SK-N-MC (cell line): ENCODE measurements at regions not wholly inside any gene's neighbourhood (a gene's known extent, or its start where the extent isn't known, plus 50 kb on each side); places are given as distances from the start of the nearest gene placed in this dataset.
"Not testable (repeated sequence)": the region's sequence is repeated elsewhere in the genome, so short reads cannot be mapped to it uniquely, and the experiment has no call there.

Source experiments
- DNase-seq: peaks from one replicate; pipeline ENCODE4 v3.0.0-alpha.2; 2011; ENCODE audit warnings: low read depth, low spot score
- H3K27ac ChIP-seq: fragments of 200-600 bp; sonication (generic); 2 replicates; pipeline ENCODE4 v1.5.1; 2016; ENCODE audit warnings: mixed run types
- H3K36me3 ChIP-seq: fragments of 200-600 bp; sonication (generic); 2 replicates; pipeline ENCODE4 v1.6.1; 2017; ENCODE audit warnings: antibody characterized with exemption, low read length, mixed read lengths; ENCODE audit not compliant: insufficient read depth
- H3K4me3 ChIP-seq: fragments of 200-600 bp; sonication (generic); 2 replicates; pipeline ENCODE4 v1.5.1; 2016
- H3K9ac ChIP-seq: fragments of 200-600 bp; sonication (generic); 2 replicates; pipeline ENCODE4 v1.8.0; 2017; ENCODE audit warnings: mixed run types, mixed read lengths; ENCODE audit not compliant: insufficient read length
- H3K9me3 ChIP-seq: fragments of 200-600 bp; sonication (generic); 2 replicates; pipeline ENCODE4 v1.6.1; 2017; ENCODE audit warnings: low read depth, mild to moderate bottlenecking, antibody characterized with exemption, low read length, moderate library complexity, mixed read lengths
- EZH2 ChIP-seq: fragments of 200-600 bp; sonication (generic); IDR thresholded peaks from one replicate; pipeline ENCODE4 v1.6.1; 2017; ENCODE audit warnings: antibody characterized with exemption
- FOXP2 ChIP-seq: optimal IDR thresholded peaks from 2 replicates; pipeline ENCODE3; 2011; ENCODE audit warnings: mild to moderate bottlenecking, moderate library complexity; ENCODE audit not compliant: insufficient read depth; ENCODE audit errors: extremely low read length, control extremely low read depth
- POLR2AphosphoS5 ChIP-seq: IDR thresholded peaks from 2 replicates; pipeline ENCODE4 v1.6.1; 2012; ENCODE audit warnings: mild to moderate bottlenecking, low read depth, low read length, borderline replicate concordance

DNA sequence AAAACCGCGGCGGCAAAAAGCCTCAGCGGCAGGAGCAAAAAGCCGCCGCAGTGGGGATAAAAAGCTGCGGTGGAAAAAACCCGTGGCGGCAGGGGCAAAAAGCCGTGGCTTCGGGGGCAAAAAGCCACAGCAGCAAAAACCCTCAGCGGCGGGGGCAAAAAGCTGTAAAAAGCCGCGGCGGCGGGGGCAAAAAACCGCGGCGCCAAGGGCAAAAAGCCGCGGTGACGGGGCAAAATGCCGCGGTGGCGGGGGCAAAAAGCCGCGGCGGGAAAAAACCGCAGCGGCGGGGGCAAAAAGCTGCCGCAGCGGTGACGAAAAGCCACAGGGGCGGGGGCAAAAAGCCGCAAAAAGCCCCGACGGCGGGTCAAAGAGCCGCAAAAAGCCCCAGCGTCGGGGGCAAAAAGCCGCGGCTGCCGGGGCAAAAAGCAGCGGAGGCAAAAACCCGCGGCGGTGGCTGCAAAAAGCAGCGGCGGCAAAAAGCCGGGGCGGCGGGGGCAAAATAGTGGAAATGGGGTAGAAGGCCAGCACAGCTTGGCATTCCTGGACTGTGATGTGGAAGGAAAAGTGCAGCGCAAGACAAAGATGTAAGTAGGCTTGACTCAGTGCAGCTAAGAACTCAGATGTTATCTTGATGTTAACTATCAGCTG lies 151.8 kb downstream of the ANKRD30BL start:
- TF ChIP-seq POLR2AphosphoS5 (no peak), EZH2 (peak; percentile 57), FOXP2 (no peak)
- DNase-seq, result no peak
- H3K9ac ChIP-seq, result peak overlapping the region; percentile 72

DNA sequence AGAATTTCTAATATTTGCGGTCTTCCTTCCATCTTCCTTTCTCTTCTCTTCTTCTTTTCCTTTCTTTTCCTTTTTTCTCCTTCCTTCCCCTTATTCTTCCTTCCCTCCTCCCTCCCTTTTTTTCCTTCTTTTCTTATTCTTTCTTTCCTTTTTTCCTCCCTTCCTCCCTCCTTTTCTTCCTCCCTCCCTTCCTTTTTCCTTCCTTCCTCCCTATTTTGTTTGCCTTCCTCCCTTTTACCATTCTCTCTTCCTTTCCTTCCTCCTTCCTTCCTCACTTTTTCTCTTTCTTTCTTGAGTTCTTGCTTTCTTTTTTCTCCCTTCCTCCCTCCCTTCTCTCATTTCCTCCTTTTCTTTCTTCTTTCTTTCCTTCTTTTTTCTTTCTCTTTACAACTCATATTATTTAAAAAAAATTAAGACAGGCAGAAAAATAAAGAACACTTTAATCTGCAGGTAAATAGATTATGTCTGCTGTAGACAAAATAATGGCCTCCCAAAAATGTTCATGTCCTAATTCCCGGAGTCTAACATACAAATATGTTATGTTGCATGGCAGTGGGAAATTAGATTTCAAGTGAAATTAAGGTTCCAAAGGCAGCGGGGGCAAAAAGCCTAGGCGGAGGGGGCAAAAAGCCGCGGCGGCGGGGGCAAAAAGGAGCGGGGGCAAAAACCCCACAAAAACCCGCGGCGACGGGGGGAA lies 152.4 kb downstream of the ANKRD30BL start:
- H3K9ac ChIP-seq, result peak overlapping the region; percentile 72
- H3K27ac ChIP-seq, result no peak overlapping the region
- H3K36me3 ChIP-seq, result no peaks in the 10 kb centered on the region
- no peak for TF ChIP-seq POLR2AphosphoS5
- no peak for TF ChIP-seq FOXP2
- no peak for TF ChIP-seq EZH2
- H3K9me3 ChIP-seq, result no peaks in the 10 kb centered on the region
- H3K4me3 ChIP-seq, result peak overlapping the region; percentile 85
- no peak for DNase-seq

More for the DNA sequence above, 151.8 kb downstream of the ANKRD30BL start:
- no peak overlapping the region for H3K27ac ChIP-seq
- H3K4me3 ChIP-seq, result peak overlapping the region; percentile 85
- no peaks in the 10 kb centered on the region for H3K36me3 ChIP-seq
- no peaks in the 10 kb centered on the region for H3K9me3 ChIP-seq

DNA sequence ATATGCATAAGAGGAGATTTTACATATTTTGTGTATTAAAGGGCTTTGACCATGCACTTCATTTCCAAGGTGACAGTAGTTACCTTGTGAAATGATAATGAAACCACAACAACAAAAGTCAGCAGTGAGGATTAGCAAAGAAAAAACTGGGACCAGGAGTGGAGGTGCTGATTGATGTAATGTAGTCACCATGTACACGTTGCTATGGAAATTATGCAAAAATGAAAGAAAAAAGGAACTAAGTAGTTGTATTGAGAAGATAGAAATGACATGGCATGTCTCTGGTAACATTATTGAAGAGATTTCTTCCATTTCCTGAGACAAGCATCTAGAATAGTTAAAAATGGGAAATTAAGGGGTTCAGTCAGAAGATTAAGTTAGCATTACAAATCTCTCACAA lies 171.0 kb downstream of the ANKRD30BL start:
- not testable (repeated sequence) for H3K9me3 ChIP-seq, H3K4me3 ChIP-seq, H3K9ac ChIP-seq, H3K27ac ChIP-seq, H3K36me3 ChIP-seq, DNase-seq

DNA sequence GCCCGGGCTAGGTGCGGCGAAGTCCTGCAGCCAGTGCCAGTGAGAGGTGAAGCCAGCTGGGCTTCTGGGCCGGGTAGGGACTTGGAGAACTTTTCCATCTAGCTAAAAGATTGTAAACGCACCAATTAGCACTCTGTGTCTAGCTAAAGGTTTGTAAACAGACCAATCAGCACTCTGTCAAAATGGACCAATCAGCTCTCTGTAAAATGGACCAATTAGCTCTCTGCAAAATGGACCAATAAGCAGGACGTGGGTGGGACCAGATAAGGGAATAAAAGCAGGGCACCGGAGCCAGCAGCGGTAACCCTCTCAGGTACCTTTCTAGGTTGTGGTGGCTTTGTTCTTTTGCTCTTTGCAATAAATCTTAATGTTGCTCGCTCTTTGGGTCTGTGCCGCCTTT lies 195.1 kb downstream of the ANKRD30BL start:
- not testable (repeated sequence) for H3K9me3 ChIP-seq, H3K9ac ChIP-seq, H3K4me3 ChIP-seq, H3K27ac ChIP-seq, H3K36me3 ChIP-seq, DNase-seq

DNA sequence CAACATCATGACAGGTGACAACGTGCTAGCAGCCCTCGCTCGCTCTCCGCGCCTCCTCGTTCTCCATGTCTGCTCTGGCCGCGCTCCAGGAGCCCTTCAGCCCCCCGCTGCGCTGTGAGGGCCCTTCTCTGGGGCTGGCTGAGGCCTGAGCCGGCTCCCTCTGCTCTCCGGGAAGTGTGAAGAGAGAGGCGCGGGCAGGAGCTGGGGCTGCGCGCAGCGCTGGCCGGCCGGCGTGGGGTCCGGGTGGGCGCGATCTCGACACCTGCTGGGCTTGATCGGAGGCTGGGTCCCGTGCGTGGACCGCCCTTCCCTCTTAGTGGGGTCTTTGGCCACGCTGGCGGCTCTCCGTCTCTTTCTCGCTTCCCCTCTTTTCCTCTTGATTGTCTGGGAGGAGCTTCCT lies 195.5 kb downstream of the ANKRD30BL start:
- DNase-seq, result no peak
- Histone ChIP-seq H3K36me3 (no peaks in the 10 kb centered on the region), H3K9me3 (no peaks in the 10 kb centered on the region), H3K27ac (no peak overlapping the region), H3K4me3 (no peak overlapping the region), H3K9ac (no peak overlapping the region)
- TF ChIP-seq POLR2AphosphoS5 (no peak), FOXP2 (no peak), EZH2 (no peak)

DNA sequence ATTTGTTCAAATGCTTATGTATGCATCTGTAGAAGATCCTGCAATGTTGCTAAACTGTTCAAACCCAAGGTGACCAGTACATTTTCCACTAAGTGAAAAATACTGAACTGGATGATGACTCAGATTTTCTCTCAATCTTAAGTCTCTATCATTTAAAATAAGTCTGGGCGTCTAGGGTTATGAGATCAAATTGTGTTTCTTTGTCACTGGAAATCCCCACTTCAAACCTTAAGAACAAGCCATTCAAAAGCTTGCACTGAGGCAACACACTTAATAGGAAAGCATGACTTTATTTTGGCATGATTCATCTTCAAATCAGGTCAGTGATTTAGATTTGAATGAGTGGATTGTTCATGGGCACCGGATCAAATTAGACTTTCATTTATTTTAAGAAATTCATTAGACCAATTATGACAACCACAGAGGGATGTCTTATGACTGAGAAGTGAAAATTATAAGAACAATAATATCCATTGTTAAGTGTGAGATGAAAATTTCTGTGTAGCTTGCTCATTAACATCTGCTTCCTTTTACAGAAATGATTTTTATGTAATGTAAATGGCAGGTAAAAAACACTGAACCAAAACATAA lies 203.6 kb downstream of the ANKRD30BL start:
- H3K27ac ChIP-seq, DNase-seq, H3K36me3 ChIP-seq, H3K4me3 ChIP-seq, H3K9me3 ChIP-seq, H3K9ac ChIP-seq: not testable (repeated sequence)

DNA sequence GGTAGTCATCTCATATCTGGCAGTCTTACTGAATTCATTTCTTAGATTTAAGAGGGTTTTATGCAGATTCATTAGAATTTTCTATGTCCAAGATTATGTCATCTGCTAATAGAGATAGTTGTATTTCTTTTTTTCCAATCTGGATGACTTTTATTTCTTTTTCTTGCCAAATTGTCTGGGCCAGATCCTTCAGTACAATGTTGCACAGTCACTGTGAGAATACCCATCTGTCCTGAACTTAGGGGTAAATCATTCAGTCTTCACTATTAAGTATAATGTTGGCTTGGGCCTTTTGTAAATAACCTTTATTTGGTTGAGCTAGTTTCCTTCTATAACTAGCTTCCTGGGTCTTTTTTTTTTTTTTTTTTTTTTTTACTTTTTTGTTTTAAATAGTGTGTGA lies 213.1 kb downstream of the ANKRD30BL start:
- H3K27ac ChIP-seq, H3K4me3 ChIP-seq, H3K9ac ChIP-seq, DNase-seq, H3K36me3 ChIP-seq, H3K9me3 ChIP-seq: not testable (repeated sequence)

DNA sequence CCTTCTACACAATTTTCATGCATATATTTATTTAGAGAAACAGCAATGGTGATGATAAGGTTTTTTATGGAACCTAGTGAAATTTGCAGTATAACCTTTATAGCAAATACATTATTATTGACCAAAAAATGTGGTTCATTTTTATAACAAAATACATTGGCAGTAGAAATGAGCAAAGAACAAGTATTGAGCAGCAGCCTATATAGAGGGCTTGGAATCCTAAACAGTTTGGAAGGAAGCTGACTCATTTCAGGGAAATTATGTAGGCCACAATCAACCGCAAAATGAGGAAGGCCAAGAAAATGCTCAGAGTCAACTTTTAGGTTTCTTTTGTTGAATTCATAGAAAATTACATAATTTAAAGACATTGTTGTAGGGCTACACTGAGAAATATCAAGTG lies 238.5 kb downstream of the ANKRD30BL start:
- not testable (repeated sequence) for H3K9me3 ChIP-seq, H3K36me3 ChIP-seq, H3K9ac ChIP-seq, H3K27ac ChIP-seq, H3K4me3 ChIP-seq
- DNase-seq, result peak; percentile 3

DNA sequence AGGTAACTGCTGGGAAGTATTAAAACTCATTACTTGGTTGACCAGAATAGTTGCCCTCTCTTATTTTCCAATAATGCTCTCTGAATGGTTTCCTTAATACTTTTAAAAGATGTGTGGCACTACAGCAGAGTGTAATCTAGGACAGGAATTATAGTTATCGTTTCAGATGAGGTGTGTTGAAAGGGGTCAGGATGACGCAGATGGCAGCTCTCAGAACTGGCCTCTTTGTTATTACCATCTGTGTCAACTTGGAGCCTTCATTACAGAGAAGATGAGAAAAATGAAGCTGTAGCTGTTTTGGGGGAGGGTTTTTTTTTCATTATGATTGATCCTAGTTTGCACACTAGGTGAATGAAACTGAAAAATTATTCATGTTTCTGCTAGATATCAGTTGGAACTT lies 238.9 kb downstream of the ANKRD30BL start:
- not testable (repeated sequence) for DNase-seq, H3K9ac ChIP-seq, H3K36me3 ChIP-seq, H3K27ac ChIP-seq, H3K9me3 ChIP-seq, H3K4me3 ChIP-seq
